GM12864 (cell line): ENCODE measurements at regions not wholly inside any gene's neighbourhood (a gene's known extent, or its start where the extent isn't known, plus 50 kb on each side); places are given as distances from the start of the nearest gene placed in this dataset.

Experiments
- DNase-seq: peaks from one replicate; pipeline ENCODE4 v3.0.0-alpha.2; 2011; ENCODE audit warnings: low read depth
- H3K4me3 ChIP-seq: 2 replicates; pipeline ENCODE4 v1.5.1; 2011; ENCODE audit warnings: mild to moderate bottlenecking, low read depth, low read length, control low read depth
- TF ChIP-seq, protein P1 (sequence below): IDR thresholded peaks from 2 replicates; pipeline ENCODE4 v1.5.1; 2011; ENCODE audit warnings: low read depth, mild to moderate bottlenecking, moderate library complexity, low read length, control low read depth, inconsistent platforms; ENCODE audit errors: missing control alignments

- H3K4me3 ChIP-seq: no peak overlapping the region
- DNase-seq: no peak
- TF ChIP-seq, protein P1, sequence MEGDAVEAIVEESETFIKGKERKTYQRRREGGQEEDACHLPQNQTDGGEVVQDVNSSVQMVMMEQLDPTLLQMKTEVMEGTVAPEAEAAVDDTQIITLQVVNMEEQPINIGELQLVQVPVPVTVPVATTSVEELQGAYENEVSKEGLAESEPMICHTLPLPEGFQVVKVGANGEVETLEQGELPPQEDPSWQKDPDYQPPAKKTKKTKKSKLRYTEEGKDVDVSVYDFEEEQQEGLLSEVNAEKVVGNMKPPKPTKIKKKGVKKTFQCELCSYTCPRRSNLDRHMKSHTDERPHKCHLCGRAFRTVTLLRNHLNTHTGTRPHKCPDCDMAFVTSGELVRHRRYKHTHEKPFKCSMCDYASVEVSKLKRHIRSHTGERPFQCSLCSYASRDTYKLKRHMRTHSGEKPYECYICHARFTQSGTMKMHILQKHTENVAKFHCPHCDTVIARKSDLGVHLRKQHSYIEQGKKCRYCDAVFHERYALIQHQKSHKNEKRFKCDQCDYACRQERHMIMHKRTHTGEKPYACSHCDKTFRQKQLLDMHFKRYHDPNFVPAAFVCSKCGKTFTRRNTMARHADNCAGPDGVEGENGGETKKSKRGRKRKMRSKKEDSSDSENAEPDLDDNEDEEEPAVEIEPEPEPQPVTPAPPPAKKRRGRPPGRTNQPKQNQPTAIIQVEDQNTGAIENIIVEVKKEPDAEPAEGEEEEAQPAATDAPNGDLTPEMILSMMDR: no peak
These were observed 311.4 kb downstream of the TFAP2C start for GRCh38 chr20:56940466-56940865.

- no peak overlapping the region for H3K4me3 ChIP-seq
- DNase-seq: no peak
- TF ChIP-seq, protein P1: no peak
These were observed 312.1 kb downstream of the TFAP2C start for GRCh38 chr20:56941101-56941686.

DNA sequence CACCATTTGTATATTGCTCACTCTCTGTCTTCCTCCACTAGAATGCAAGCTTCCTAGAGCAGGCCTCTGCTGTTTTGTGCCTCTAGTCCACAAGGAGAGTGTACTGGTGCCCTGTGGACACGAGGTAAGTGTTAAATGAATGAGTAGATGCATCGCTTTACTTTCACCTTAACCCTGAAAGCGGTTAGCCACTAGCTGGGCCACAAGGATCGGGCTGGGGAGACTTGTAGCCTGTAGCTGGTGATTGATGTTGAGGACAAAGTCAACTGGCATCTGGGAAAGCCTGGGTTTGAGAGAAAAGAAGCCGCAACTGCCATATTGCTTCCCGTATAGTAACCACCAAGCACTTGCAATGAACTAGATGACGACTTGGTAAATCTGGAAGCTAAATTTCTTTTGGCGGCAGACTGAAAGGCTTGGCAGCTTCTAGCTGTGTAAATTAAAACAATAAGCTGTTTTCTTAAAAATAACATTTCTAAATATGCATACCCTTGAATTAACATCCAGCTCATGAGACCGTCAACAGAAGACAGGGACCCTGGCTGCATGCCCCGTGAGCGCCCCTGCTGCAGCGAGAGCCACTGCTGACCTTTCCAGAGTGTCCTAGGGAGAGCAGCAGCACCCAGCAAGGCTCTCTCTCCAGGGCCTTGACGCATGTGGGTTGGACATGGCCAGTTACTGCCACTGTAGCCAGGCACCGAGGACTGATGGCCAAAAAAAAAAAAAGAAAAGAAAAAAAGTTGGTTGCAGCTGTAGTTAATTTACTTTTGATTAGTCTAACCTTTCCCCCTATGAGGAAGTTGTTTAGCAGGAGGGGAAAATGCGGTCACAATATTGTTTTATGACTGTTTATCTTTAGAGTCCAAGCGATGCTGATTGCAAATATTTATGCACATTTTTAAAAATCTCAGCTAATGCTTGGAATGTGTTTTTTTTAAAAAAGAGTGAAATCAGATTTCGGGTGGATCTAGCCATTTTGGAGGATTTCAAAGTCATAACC lies 315.1 kb downstream of the TFAP2C start:
- DNase-seq: no peak
- no peak overlapping the region for H3K4me3 ChIP-seq
- TF ChIP-seq, protein P1: no peak

DNA sequence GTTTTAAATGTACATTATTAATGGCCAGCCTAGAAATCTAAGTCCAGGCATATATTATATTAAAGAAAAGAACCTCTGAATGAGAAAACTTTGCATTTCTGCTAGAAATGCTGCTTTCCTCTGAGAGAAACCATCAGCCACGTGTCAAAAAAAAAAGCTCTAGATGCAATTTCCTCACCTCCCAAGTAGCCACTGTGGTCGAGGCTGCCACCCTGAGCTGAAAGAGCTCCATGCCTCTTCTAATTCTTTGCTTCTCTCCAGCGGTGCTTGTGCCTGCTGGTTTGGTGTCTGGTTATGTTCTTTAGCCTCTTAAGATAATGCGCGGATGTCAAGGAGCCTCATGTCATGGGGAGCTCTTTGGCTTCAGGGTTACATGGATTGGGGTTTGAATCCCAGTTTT lies 316.0 kb downstream of the TFAP2C start:
- TF ChIP-seq, protein P1: no peak
- no peak for DNase-seq
- H3K4me3 ChIP-seq: no peak overlapping the region

DNA sequence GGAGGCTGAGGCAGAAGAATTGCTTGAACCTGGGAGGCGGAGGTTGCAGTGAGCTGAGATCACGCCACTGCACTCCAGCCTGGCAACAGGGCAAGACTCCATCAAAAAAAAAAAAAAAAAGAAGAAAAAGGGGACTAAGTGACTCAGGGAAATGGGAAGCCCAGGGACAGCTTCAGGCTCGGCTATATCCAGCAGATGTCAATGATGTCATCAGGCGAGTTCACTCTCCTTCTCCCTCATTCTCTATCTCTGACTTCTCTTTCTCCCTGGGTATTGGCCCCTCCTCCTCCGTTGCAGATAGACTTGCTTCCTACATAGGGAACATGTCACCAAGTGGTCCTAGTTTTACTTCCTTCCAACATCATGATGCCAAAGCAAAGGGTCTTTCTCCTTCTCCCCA lies 316.8 kb downstream of the TFAP2C start:
- H3K4me3 ChIP-seq: no peak overlapping the region
- DNase-seq: no peak
- TF ChIP-seq, protein P1: no peak

DNA sequence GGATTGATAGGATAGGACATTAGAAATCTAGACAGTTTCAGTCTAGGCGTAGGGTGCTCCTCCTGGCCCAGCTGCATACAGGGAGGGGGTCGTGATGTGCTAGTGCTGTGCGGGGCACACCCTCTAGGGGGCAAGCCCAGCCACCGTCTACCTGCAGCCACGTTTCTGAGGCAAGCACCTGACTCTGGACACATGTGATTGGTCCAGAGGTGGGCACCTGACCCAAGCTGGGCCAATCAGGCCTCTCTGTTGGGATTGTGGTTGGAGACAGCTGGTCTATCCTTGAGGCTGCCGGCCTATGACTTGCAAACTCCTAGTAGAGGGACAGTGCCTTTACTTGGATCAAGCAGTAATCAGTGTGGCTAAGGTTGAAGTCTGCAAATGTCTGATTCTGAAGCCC lies 317.1 kb downstream of the BMP7 start:
- TF ChIP-seq, protein P1: no peak
- no peak for DNase-seq
- no peak overlapping the region for H3K4me3 ChIP-seq
